ENCODE measurements at regions not wholly inside any gene's neighbourhood (a gene's known extent, or its start where the extent isn't known, plus 50 kb on each side); places are given as distances from the start of the nearest gene placed in this dataset.

- TF ChIP-seq, protein P1, sequence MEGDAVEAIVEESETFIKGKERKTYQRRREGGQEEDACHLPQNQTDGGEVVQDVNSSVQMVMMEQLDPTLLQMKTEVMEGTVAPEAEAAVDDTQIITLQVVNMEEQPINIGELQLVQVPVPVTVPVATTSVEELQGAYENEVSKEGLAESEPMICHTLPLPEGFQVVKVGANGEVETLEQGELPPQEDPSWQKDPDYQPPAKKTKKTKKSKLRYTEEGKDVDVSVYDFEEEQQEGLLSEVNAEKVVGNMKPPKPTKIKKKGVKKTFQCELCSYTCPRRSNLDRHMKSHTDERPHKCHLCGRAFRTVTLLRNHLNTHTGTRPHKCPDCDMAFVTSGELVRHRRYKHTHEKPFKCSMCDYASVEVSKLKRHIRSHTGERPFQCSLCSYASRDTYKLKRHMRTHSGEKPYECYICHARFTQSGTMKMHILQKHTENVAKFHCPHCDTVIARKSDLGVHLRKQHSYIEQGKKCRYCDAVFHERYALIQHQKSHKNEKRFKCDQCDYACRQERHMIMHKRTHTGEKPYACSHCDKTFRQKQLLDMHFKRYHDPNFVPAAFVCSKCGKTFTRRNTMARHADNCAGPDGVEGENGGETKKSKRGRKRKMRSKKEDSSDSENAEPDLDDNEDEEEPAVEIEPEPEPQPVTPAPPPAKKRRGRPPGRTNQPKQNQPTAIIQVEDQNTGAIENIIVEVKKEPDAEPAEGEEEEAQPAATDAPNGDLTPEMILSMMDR (IDR thresholded peaks at IDR 0.05; ENCODE audit: extremely low read depth in 1 of 2, insufficient read depth in 1 of 2, low read depth in 1 of 2, low read length in 2 of 2), result no peak
- TF ChIP-seq POLR2A (IDR thresholded peaks at IDR 0.05; ENCODE audit: low read depth, low read length) (no peak), EZH2 (IDR thresholded peaks at IDR 0.05; ENCODE audit: borderline replicate concordance, low read depth, low read length, severe bottlenecking) (no peak), MYC (IDR thresholded peaks at IDR 0.05; ENCODE audit: low read depth, low read length) (no peak)
Observed at GRCh38 chr3:13932578-13933295, 52.9 kb upstream of the WNT7A start.

Measured in endothelial cell of umbilical vein (primary cell).